Osteoblast (primary cell): ENCODE measurements at regions not wholly inside any gene's neighbourhood (a gene's known extent, or its start where the extent isn't known, plus 50 kb on each side); places are given as distances from the start of the nearest gene placed in this dataset.

Source experiments
- DNase-seq: peaks from one replicate; pipeline ENCODE4 v3.0.0; 2011; ENCODE audit warnings: low spot score, mixed read lengths; ENCODE audit not compliant: insufficient read length; ENCODE audit errors: missing footprints
- H2AFZ ChIP-seq: 2 replicates; pipeline ENCODE4 v1.6.0; 2011; ENCODE audit warnings: mild to moderate bottlenecking, low read length
- H3K27ac ChIP-seq: 2 replicates; pipeline ENCODE4 v1.5.1; 2011; ENCODE audit warnings: mild to moderate bottlenecking, low read depth, low read length, moderate library complexity
- H3K27me3 ChIP-seq: 2 replicates; pipeline ENCODE4 v1.6.0; 2012; ENCODE audit warnings: mild to moderate bottlenecking, control low read depth, inconsistent platforms, low read length, moderate library complexity; ENCODE audit not compliant: insufficient read depth
- H3K36me3 ChIP-seq: 2 replicates; pipeline ENCODE4 v1.5.1; 2011; ENCODE audit warnings: mild to moderate bottlenecking, low read length, control low read depth, moderate library complexity; ENCODE audit not compliant: insufficient read depth
- H3K4me1 ChIP-seq: 2 replicates; pipeline ENCODE4 v1.5.1; 2011; ENCODE audit warnings: mild to moderate bottlenecking, low read length, control low read depth, moderate library complexity; ENCODE audit not compliant: insufficient read depth
- H3K4me2 ChIP-seq: 2 replicates; pipeline ENCODE4 v1.6.0; 2011; ENCODE audit warnings: mild to moderate bottlenecking, low read length; ENCODE audit not compliant: insufficient read depth
- H3K4me3 ChIP-seq: fragments of 200-600 bp; sonication (generic); 3 replicates; pipeline ENCODE4 v1.5.1; 2012; ENCODE audit warnings: mild to moderate bottlenecking, low read length, inconsistent platforms; ENCODE audit not compliant: insufficient read depth
- H3K79me2 ChIP-seq: 2 replicates; pipeline ENCODE4 v1.6.0; 2012; ENCODE audit warnings: mild to moderate bottlenecking, low read length, control low read depth, inconsistent platforms; ENCODE audit not compliant: insufficient read depth
- H3K9me3 ChIP-seq: 2 replicates; pipeline ENCODE4 v1.5.1; 2011; ENCODE audit warnings: low read depth, low read length, control low read depth
- H4K20me1 ChIP-seq: 2 replicates; pipeline ENCODE4 v1.6.0; 2012; ENCODE audit warnings: mild to moderate bottlenecking, low read length, control low read depth; ENCODE audit not compliant: insufficient read depth
- CTCF ChIP-seq: IDR thresholded peaks from 2 replicates; pipeline ENCODE4 v1.5.1; 2011; ENCODE audit warnings: mild to moderate bottlenecking, low read depth, low read length, moderate library complexity; ENCODE audit errors: extremely low read depth

- Histone ChIP-seq H2AFZ (no peak overlapping the region), H3K4me2 (no peak overlapping the region), H3K27ac (no peak overlapping the region), H3K4me3 (no peak overlapping the region), H4K20me1 (no peaks in the 10 kb centered on the region), H3K4me1 (no peaks in the 10 kb centered on the region), H3K36me3 (no peaks in the 10 kb centered on the region), H3K27me3 (no peaks in the 10 kb centered on the region), H3K9me3 (no peaks in the 10 kb centered on the region), H3K79me2 (no peaks in the 10 kb centered on the region)
- TF ChIP-seq CTCF: no peak
- no peak for DNase-seq
Observed at GRCh38 chr10:8211631-8212030, 157.1 kb downstream of the GATA3 start.

GRCh38 chr10:8213735-8214134 is 159.2 kb downstream of the GATA3 start:
- TF ChIP-seq CTCF: no peak
- Histone ChIP-seq H3K4me3 (no peak overlapping the region), H4K20me1 (no peaks in the 10 kb centered on the region), H3K27ac (no peak overlapping the region), H3K4me1 (no peaks in the 10 kb centered on the region), H3K79me2 (no peaks in the 10 kb centered on the region), H2AFZ (no peak overlapping the region), H3K27me3 (no peaks in the 10 kb centered on the region), H3K36me3 (no peaks in the 10 kb centered on the region), H3K4me2 (no peak overlapping the region), H3K9me3 (no peaks in the 10 kb centered on the region)
- DNase-seq: no peak

DNA sequence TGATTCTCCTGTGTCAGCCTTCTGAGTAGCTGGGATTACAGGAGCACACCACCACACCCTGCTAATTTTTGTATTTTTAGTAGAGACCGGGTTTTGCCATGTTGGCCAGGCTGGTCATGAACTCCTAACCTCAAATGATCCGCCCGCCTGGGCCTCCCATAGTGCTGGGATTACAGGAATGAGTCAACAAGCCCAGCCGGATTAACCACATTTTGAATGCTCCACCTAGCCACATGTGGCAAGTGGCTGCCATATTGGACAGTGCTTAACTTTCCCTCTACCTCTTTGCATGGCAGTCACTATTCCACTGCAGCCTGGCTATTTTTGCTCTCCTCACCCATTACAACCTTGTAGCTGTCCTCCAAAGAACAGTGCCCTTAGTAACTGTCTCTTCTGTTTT is 160.1 kb downstream of the GATA3 start:
- H3K4me1 ChIP-seq: no peaks in the 10 kb centered on the region
- no peak for DNase-seq
- H3K36me3 ChIP-seq: no peaks in the 10 kb centered on the region
- TF ChIP-seq CTCF: no peak
- H4K20me1 ChIP-seq: no peaks in the 10 kb centered on the region
- H2AFZ ChIP-seq: no peak overlapping the region
- H3K9me3 ChIP-seq: no peaks in the 10 kb centered on the region
- H3K27me3 ChIP-seq: no peaks in the 10 kb centered on the region
- no peak overlapping the region for H3K4me2 ChIP-seq
- no peak overlapping the region for H3K4me3 ChIP-seq
- no peaks in the 10 kb centered on the region for H3K79me2 ChIP-seq
- no peak overlapping the region for H3K27ac ChIP-seq

DNA sequence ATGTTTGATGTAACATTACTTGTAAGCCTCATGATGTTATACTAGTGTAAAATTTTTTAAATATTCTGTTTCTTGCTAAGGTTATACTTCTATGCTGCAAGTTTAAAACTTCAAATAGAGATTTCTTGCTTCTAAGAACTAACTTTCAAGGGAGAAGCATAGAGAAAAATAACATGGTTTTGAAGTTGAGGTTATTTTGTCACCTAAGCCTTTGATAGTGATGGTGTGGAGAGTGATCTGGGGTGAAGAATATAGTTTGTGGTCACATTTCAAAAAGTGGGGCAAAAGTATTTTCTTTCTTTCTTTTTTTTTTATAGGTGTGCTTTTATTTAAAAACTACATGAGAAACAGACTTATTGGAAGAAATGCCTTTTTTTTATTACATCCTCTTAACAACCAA is 162.4 kb downstream of the GATA3 start:
- no peaks in the 10 kb centered on the region for H3K79me2 ChIP-seq
- no peaks in the 10 kb centered on the region for H3K36me3 ChIP-seq
- H3K9me3 ChIP-seq: no peaks in the 10 kb centered on the region
- no peaks in the 10 kb centered on the region for H3K4me1 ChIP-seq
- H3K4me2 ChIP-seq: no peak overlapping the region
- no peak overlapping the region for H3K27ac ChIP-seq
- no peak for TF ChIP-seq CTCF
- no peaks in the 10 kb centered on the region for H3K27me3 ChIP-seq
- no peak overlapping the region for H3K4me3 ChIP-seq
- no peak overlapping the region for H2AFZ ChIP-seq
- DNase-seq: no peak
- H4K20me1 ChIP-seq: no peaks in the 10 kb centered on the region
